ENCODE measurements at regions not wholly inside any gene's neighbourhood (a gene's known extent, or its start where the extent isn't known, plus 50 kb on each side); places are given as distances from the start of the nearest gene placed in this dataset.

- Histone ChIP-seq H3K36me3 (ENCODE audit: control insufficient read depth in 2 of 2, extremely low read depth in 1 of 2, insufficient read depth in 2 of 2, low read length in 2 of 2) (peaks cover 0 to 2% of the 10 kb centered on the region in 2 experiments), H3K4me3 (replicated peaks in 1 of 3; ENCODE audit: insufficient read depth in 1 of 3, low read depth in 1 of 3, low read length in 3 of 3) (no peak overlapping the region), H3K4me2 (ENCODE audit: insufficient read depth, low read length) (no peak overlapping the region), H3K9ac (replicated peaks; ENCODE audit: extremely low read depth, insufficient read depth, low read length) (no peak overlapping the region), H3K9me1 (replicated peaks; ENCODE audit: control insufficient read depth, extremely low read depth, insufficient read depth, low read length) (no peaks in the 10 kb centered on the region), H2AFZ (ENCODE audit: low read depth, low read length) (no peak overlapping the region), H3K79me2 (ENCODE audit: control insufficient read depth, insufficient read depth, low read length) (no peaks in the 10 kb centered on the region), H3K27ac (ENCODE audit: insufficient read depth, low read depth, low read length) (no peak overlapping the region), H3K9me3 (replicated peaks; ENCODE audit: control insufficient read depth, insufficient read depth, low read length) (no peaks in the 10 kb centered on the region), H4K20me1 (replicated peaks; ENCODE audit: control insufficient read depth, extremely low read depth, insufficient read depth, low read length) (no peaks in the 10 kb centered on the region), H3K27me3 (ENCODE audit: control insufficient read depth in 2 of 2, insufficient read depth in 2 of 2, low read length in 2 of 2) (no peaks in the 10 kb centered on the region), H3K4me1 (ENCODE audit: control insufficient read depth, extremely low read depth, insufficient read depth, low read length) (peaks cover 11% of the 10 kb centered on the region)
- FAIRE-seq (no peak), DNase-seq (ENCODE audit: low read depth, low spot score) (no peak)
- dilution Hi-C loops (cut with MboI; ENCODE audit: extremely low pct_ligation_motif_present, low sequenced_read_pairs) = no loop called here
- no TSS peak for BruUV-seq (replicated peaks)
- intact Hi-C loops (cut with micrococcal nuclease) = no loop called here
- TF ChIP-seq EZH2 (IDR thresholded peaks at IDR 0.05; ENCODE audit: borderline replicate concordance, low read depth, low read length, severe bottlenecking) (no peak), MYC (IDR thresholded peaks at IDR 0.05; ENCODE audit: low read depth, low read length) (no peak), GATA2 (IDR thresholded peaks at IDR 0.05; ENCODE audit: insufficient read depth, insufficient read length, low read depth, low read length) (no peak)
- POLR2A ChIA-PET = no interaction called here
- CTCF ChIA-PET = interaction anchor here (1.0 to 1.4 kb wide), 2 partner anchors 122 to 370 kb away, joined by 3 to 4 read pairs; no protein-coding TSS in a partner anchor
Measured at GRCh38 chr9:129501771-129502319, 119.1 kb downstream of the C9orf50 start.

GRCh38 chr9:129500863-129501770 lies 119.8 kb downstream of the C9orf50 start:
- no TSS peak for BruUV-seq (replicated peaks)
- H3K4me2 ChIP-seq (ENCODE audit: insufficient read depth, low read length) = no peak overlapping the region
- no peak overlapping the region for H3K9ac ChIP-seq (replicated peaks; ENCODE audit: extremely low read depth, insufficient read depth, low read length)
- H3K27ac ChIP-seq (ENCODE audit: insufficient read depth, low read depth, low read length) = no peak overlapping the region
- CTCF ChIA-PET = interaction anchor here (0.9 to 1.4 kb wide), 5 partner anchors 53 to 369 kb away, joined by 3 to 6 read pairs (median 3); no protein-coding TSS in a partner anchor
- no peak for DNase-seq (ENCODE audit: low read depth, low spot score)
- no peak overlapping the region for H3K4me3 ChIP-seq (replicated peaks in 1 of 3; ENCODE audit: insufficient read depth in 1 of 3, low read depth in 1 of 3, low read length in 3 of 3)
- H3K4me1 ChIP-seq (ENCODE audit: control insufficient read depth, extremely low read depth, insufficient read depth, low read length) = peaks cover 13% of the 10 kb centered on the region
- no peaks in the 10 kb centered on the region for H4K20me1 ChIP-seq (replicated peaks; ENCODE audit: control insufficient read depth, extremely low read depth, insufficient read depth, low read length)
- H2AFZ ChIP-seq (ENCODE audit: low read depth, low read length) = no peak overlapping the region
- H3K36me3 ChIP-seq (ENCODE audit: control insufficient read depth in 2 of 2, extremely low read depth in 1 of 2, insufficient read depth in 2 of 2, low read length in 2 of 2) = peaks cover 0 to 2% of the 10 kb centered on the region in 2 experiments
- H3K79me2 ChIP-seq (ENCODE audit: control insufficient read depth, insufficient read depth, low read length) = no peaks in the 10 kb centered on the region
- no peak for FAIRE-seq
- dilution Hi-C loops (cut with MboI; ENCODE audit: extremely low pct_ligation_motif_present, low sequenced_read_pairs) = no loop called here
- TF ChIP-seq POLR2A (IDR thresholded peaks at IDR 0.05; ENCODE audit: low read depth, low read length) = no peak
- TF ChIP-seq EZH2 (IDR thresholded peaks at IDR 0.05; ENCODE audit: borderline replicate concordance, low read depth, low read length, severe bottlenecking) = no peak
- no peak for TF ChIP-seq GATA2 (IDR thresholded peaks at IDR 0.05; ENCODE audit: insufficient read depth, insufficient read length, low read depth, low read length)
- TF ChIP-seq MYC (IDR thresholded peaks at IDR 0.05; ENCODE audit: low read depth, low read length) = no peak
- no peak for TF ChIP-seq FOS (IDR thresholded peaks at IDR 0.05; ENCODE audit: borderline replicate concordance, insufficient read depth, low read length)
- TF ChIP-seq JUN (IDR thresholded peaks at IDR 0.05; ENCODE audit: borderline replicate concordance, insufficient read depth, insufficient read length, low read depth) = no peak
- no peak for TF ChIP-seq CTCF (IDR thresholded peaks at IDR 0.05; ENCODE audit: extremely low read depth in 1 of 2, insufficient read depth in 1 of 2, low read depth in 1 of 2, low read length in 2 of 2)
- no peak for TF ChIP-seq POLR2AphosphoS5 (IDR thresholded peaks at IDR 0.05; ENCODE audit: insufficient read depth, low read depth, low read length)
- TF ChIP-seq MAX (IDR thresholded peaks at IDR 0.05; ENCODE audit: insufficient read depth, insufficient read length) = no peak
- no peaks in the 10 kb centered on the region for H3K27me3 ChIP-seq (ENCODE audit: control insufficient read depth in 2 of 2, insufficient read depth in 2 of 2, low read length in 2 of 2)
- no peaks in the 10 kb centered on the region for H3K9me3 ChIP-seq (replicated peaks; ENCODE audit: control insufficient read depth, insufficient read depth, low read length)
- H3K9me1 ChIP-seq (replicated peaks; ENCODE audit: control insufficient read depth, extremely low read depth, insufficient read depth, low read length) = no peaks in the 10 kb centered on the region
- POLR2A ChIA-PET = no interaction called here
- intact Hi-C loops (cut with micrococcal nuclease) = no loop called here

All from endothelial cell of umbilical vein (primary cell).